ENCODE measurements at regions not wholly inside any gene's neighbourhood (a gene's known extent, or its start where the extent isn't known, plus 50 kb on each side); places are given as distances from the start of the nearest gene placed in this dataset.

- TF ChIP-seq, protein P1, sequence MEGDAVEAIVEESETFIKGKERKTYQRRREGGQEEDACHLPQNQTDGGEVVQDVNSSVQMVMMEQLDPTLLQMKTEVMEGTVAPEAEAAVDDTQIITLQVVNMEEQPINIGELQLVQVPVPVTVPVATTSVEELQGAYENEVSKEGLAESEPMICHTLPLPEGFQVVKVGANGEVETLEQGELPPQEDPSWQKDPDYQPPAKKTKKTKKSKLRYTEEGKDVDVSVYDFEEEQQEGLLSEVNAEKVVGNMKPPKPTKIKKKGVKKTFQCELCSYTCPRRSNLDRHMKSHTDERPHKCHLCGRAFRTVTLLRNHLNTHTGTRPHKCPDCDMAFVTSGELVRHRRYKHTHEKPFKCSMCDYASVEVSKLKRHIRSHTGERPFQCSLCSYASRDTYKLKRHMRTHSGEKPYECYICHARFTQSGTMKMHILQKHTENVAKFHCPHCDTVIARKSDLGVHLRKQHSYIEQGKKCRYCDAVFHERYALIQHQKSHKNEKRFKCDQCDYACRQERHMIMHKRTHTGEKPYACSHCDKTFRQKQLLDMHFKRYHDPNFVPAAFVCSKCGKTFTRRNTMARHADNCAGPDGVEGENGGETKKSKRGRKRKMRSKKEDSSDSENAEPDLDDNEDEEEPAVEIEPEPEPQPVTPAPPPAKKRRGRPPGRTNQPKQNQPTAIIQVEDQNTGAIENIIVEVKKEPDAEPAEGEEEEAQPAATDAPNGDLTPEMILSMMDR (IDR thresholded peaks at IDR 0.05): no peak
- no peak for TF ChIP-seq ZFX (IDR thresholded peaks at IDR 0.05; ENCODE audit: borderline replicate concordance)
These were observed 342.2 kb upstream of the GALNT5 start for GRCh38 chr2:156915332-156915731.

Data from 22Rv1 (cell line).